ENCODE measurements at regions not wholly inside any gene's neighbourhood (a gene's known extent, or its start where the extent isn't known, plus 50 kb on each side); places are given as distances from the start of the nearest gene placed in this dataset.
"Not testable (repeated sequence)": the region's sequence is repeated elsewhere in the genome, so short reads cannot be mapped to it uniquely, and the experiment has no call there.

DNA sequence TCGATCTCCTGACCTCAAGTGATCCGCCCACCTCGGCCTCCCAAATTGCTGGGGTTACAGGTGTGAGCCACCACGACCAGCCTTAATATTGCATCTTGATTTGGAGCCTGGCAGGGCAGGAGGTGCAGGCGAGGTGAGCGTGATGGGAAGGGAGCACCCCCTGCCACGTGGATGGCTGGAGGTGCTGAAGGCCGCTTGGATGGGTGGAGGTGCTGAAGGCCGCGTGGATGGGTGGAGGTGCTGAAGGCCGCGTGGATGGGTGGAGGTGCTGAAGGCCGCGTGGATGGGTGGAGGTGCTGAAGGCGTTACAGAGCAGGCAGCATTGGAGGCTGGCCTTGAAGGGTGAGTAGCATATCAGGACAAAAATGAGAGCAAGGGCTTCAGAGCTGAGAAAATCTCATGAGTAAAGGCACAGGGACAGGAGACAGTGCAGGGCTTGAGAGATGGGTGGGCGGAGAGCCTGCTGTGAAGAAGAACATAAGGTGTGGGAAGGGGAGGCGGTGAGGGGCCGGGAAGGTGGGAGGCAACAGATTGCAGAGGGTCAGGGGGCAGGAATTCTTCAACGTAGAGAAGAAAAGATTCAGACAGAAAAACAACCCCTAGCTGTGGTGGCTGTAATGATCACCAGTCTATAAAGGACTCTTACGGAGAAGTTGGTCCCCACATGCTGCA lies 101.7 kb upstream of the SEC14L1 start:
- DNase-seq, result no peak

- no peak for DNase-seq
Observed at GRCh38 chr17:77042476-77043231, 98.1 kb upstream of the SEC14L1 start.

GRCh38 chr17:77045441-77046041 lies 95.2 kb upstream of the SEC14L1 start:
- no peak for DNase-seq

DNA sequence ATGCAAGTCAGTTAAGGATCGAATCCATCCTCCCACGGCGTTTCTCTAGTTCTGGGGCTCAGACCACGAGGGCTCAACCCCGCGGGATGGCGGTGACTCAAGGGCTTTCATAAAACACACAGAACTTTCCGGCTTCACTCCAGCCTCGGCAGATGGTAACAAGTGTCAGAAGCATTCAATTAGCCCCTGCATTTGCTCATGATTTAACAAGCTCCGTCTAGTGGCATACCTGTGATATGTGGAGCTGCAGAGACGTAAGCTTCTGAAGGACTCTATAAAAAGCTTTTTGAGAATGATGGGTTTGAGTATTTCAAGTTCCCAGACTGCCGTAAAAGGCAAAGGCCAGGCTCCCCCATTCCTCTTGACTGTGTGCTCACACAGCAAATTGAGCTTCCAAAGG lies 91.3 kb upstream of the SEC14L1 start:
- no peak for DNase-seq

GRCh38 chr17:77050901-77051300 lies 89.9 kb upstream of the SEC14L1 start:
- not testable (repeated sequence) for DNase-seq

DNA sequence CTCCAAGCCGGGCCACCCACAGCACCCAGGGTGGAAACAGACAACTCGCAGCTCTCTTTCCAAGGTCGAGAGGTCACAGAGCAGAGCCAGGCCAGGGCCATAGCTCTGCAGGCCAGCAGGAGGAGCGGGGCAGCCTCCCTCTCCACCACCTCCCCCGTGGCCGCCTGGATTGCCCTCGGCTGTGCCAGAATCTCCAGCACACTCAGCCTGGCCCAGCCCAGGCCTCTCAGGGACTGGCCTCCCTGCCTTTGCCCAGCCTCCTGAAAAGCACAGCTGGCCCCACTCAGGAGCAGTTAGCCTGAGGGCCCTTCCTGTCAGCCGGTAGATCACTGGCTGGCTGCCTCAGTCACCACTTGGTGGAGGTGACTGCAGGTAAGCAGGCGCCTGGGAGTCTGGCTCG lies 85.8 kb upstream of the SEC14L1 start:
- DNase-seq, result no peak

DNA sequence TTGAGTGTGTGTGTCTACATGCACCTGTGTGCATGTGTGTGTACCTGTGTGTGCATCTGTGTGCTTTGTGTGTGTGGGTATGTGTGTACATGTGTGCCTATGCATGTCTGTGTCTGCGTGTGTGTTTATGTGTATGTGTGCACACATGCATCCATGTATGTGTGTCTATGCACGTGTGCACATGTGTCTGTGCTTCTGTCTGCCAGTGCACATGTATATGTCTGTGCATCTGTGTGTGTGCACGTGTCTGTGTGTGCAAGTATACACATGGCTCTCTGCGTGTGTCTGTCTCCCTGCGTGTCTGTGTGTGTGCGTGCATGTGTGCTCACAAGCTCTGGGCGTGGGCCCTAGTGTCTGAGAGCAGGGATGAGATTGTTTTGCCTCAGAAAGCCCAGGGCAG lies 85.3 kb upstream of the SEC14L1 start:
- no peak for DNase-seq

GRCh38 chr17:77058016-77058415 lies 82.8 kb upstream of the SEC14L1 start:
- no peak for DNase-seq

- DNase-seq, result no peak
Observed at GRCh38 chr17:77061669-77062068, 79.1 kb upstream of the SEC14L1 start.

- DNase-seq, result no peak
Observed at GRCh38 chr17:77064598-77064997, 76.2 kb upstream of the SEC14L1 start.

DNA sequence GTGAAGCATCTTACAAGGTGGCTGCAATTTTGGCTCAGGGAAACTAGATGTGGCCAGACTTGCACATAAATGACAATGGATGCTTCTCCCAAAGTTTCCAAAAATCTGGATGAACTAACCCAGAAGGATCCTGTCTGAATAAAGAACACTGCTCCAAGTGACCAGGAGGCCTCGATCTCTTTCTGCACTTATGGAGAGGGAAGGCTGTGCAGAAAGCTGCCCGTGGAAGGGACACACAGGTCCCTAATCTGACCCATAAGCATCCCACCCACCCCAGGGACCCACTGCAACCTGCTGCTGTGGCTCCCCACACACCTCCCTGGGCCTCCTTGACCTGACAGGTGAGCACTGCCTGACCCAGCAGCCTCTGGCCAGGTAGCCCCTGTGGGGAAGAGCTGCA lies 74.6 kb upstream of the SEC14L1 start:
- no peak for DNase-seq

DNA sequence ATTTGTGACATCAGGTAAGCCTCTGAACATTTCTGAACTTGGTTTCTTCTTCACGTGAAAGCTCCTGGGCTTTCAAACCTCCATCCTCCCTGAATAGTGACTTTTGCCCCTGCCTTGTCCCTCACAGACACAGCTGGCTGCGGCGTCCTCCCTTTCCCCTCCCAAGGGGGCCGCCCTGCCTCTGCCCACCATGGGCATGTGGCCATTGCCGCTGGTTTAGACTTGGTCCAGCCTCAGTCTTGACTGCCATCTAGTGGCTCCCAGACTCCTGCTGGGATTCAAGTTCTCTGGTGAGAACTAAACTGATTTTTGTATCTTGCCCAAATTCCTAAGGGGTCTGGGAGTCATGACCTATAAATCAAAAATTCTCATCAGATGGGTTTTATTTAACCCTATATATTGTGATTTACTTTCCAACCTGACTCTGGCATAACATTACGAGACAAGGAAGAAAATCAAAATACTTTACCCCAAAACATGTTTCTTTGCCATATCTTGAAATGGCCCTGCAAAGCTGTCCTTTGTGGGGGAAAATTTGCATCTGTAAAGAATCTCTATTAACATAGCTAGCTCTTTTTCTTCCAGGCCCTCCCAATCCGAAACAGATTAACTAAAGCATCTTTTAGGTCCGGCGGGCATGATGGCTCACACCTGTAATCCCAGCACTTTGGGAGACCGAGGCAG lies 73.9 kb upstream of the SEC14L1 start:
- DNase-seq, result peak; percentile 63

GRCh38 chr17:77068915-77069314 lies 71.9 kb upstream of the SEC14L1 start:
- DNase-seq, result no peak

DNA sequence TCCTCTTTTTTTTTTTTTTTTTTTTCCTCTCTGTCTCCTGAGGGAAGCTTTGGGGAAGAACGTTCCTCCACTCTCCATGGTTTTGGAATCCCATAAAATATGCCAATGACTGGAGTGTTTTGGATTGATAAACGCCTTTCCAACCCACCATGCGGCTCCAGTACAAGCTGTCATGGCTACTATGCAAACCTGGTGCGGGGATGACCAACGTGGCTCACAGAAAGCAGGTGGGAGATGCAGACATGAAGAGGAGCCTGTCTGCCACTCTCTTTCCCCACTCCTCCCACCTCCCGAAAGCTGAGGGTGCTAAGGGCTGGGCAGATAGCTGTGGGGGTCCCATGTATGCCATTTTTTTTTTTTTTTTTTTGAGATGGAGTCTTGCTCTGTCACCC lies 69.9 kb upstream of the SEC14L1 start:
- DNase-seq, result no peak

- no peak for DNase-seq
Observed at GRCh38 chr17:77071925-77072490, 68.8 kb upstream of the SEC14L1 start.

DNA sequence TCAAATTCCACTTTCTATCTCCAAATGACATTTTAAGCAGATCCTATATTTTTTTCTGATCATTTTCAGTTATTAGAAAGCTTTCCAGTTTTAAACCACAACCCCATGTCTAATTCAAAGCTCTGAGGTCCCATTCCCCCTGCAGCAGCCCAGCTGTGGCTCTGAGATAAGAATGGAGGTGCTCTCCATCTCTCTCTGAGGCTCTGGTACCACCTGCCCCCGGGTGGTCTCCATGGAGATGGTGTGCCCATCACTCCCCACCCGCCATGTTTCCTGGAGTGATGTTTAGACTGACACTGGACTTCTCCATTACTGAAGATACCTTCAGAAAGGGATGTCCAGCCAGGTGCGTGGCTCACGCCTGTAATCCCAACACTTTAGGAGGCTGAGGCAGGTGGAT lies 68.1 kb upstream of the SEC14L1 start:
- no peak for DNase-seq

GRCh38 chr17:77074681-77075080 lies 66.1 kb upstream of the SEC14L1 start:
- DNase-seq, result no peak

DNA sequence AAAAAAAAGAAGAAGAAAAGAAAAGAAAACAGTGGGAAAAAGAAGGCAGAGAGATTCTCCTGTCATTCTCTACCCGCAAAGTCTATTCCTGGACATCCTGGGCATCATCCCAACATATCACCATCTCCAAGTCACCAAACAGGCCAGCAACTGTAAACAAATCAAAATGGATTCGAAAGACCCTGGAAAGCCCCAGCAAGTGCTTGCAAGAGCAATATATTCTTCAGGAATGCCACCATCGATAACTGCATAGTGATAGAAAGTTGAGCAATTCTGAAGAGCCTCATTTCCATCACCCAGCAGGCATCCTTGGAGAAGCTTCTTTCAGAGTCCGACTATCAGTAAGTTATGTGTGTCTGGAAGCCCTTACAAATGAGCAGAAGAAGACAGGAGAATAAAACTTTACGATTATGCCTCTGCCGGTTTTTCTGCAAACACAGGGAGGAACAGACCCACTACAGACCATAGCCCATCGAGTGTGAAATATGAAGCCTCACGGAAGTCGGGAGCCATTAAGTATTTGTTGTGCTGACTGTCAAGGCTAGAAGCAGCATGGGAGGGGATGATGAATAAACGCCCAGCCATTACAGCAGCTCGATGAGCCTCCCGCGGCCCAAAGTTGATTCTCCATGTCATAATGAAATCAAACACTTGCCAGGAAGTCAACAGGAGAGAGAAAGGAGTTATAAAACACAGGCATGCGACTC lies 64.5 kb upstream of the SEC14L1 start:
- DNase-seq, result no peak

DNA sequence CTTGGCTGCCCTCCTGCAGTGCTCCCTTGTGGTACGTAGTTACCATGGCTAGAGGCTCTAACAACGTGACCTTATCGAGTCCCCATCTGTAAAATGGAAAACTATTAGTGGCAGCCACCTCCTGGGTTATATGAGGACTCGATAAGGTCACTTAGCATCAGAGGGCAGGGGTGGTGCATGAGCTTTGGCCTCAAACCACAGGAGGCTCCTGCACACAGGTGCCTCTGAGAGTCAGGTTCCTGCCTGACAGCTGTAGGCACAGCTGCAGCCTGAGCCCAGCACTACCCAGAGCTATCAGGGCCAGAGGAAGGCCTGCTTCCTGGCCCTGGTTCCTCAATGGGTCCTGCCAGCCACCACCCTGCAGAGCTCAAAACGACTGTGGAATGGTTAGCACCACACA lies 57.2 kb upstream of the SEC14L1 start:
- no peak for DNase-seq

DNA sequence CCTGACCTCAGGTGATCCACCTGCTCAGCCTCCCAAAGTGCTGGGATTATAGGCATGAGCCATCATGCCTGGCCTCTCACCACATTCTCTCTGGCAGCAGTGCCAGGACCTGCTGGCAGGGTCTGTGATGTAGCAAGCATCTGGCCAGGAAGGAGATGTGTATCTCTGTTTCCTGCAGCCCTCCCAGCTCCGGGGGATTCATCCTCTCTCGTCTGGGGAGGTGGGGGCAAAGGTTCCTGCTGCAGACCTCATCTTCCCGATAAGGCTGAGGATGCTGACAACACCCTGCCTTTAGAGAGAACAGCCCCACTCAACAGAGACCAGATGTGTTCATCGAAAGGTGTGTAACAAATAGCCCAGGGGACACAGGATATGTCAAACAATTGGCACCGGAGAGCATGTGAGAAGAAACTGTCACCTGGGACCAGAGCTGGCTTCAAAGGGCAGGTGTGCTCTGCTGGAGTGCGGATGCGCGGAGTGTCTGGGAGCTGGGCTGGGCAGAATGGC lies 54.8 kb upstream of the SEC14L1 start:
- no peak for DNase-seq

DNA sequence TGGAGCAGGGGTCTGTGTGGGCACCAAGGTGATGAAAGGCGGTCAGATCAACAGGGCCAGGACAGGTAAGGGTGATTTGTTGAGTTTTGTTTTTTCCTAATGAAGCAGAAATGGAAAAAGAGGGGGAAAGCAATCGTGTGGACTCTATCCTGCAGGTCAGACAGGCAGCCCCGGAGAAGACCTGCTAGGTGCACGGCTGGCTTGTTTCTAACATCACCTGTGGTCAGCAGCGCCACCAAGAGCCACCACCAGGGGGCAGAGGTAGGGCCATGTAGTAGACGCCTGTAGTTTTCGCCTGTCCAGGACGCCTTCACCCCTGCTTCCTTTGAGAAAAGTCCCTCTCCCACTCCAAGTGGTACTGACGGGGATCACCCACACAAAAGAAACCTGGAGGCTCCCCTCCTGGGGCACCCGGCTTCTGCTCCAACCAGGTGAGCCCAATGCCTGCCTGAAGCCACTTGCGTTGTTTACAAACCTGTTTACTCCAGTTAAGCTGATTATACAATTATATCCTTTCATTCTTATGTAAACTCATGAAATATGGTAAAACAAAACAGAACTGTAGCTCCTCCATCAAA lies 54.2 kb upstream of the SEC14L1 start:
- peak; percentile 79 for DNase-seq

Measured in CD4-positive, alpha-beta T cell treated with Interleukin-17A for 1 hour (primary cell).